GM21423 (cell line): ENCODE measurements at regions not wholly inside any gene's neighbourhood (a gene's known extent, or its start where the extent isn't known, plus 50 kb on each side); places are given as distances from the start of the nearest gene placed in this dataset.
"Not testable (repeated sequence)": the region's sequence is repeated elsewhere in the genome, so short reads cannot be mapped to it uniquely, and the experiment has no call there.

ENCODE experiments used
- ATAC-seq: cut with Tn5 transposase; IDR thresholded peaks from one replicate; pipeline ENCODE4 v1.9.1; 2021; ENCODE audit warnings: mild to moderate bottlenecking, moderate library complexity; ENCODE audit not compliant: unreplicated experiment

GRCh38 chr2:81093031-81093430, 788.5 kb upstream of the LRRTM1 start:
- no peak for ATAC-seq

DNA sequence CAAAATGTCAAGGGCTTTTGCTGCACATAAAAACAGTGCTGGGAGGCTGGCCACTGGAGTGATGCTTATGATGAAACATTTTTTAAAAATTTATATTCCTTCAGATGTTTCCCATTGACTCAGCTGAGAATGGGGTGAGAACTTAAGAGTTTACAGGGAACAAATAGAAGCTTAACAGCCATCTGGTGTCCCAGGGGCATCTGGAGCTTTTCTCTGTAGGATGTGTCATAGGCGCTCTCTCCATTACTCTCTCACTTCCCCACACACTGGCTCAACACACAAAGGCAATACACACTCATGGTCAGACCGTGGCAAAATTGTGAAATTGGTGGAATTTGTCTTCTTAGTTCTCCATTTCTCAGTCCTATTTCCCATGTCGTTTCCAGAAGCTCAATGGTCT, 783.1 kb upstream of the LRRTM1 start:
- ATAC-seq = no peak

DNA sequence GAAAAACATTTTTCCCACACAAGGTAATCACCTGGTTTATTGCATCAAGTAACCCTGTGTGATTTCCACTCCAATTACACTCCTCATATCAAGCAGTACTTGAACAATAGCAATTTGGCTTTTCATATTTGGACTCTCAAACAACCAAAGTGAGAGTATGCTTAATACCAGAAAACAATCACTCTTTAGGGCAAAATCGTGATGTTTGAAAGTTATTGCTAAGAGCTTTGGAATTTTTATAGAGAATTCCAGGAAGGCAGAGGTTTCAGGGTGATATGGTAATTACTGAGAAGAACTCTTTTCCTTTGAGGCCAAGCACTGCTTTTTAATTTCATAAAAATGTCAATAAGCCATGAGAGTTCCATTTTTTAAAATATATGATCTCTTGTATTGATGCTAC, 779.5 kb upstream of the LRRTM1 start:
- no peak for ATAC-seq

DNA sequence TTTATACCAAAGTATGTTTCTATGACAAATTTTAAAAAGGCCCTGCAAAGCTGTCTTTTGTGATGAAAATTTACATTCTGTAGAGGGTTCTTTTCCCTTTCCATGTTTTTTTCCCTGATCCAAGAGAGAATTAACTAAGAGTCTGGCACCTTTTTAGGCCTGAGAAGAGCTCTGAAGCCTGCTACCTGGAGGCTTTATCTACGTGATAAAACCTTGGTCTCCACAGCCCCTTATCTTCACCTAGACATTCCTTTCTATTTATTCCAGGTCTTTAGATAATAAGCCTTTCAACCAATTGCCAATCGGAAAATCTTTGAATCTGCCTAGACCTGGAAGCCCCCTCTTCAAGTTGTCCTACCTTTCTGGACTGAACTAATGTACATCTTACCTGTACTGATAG, 774.1 kb upstream of the LRRTM1 start:
- ATAC-seq = no peak

GRCh38 chr2:81078102-81078501, 773.5 kb upstream of the LRRTM1 start:
- no peak for ATAC-seq

DNA sequence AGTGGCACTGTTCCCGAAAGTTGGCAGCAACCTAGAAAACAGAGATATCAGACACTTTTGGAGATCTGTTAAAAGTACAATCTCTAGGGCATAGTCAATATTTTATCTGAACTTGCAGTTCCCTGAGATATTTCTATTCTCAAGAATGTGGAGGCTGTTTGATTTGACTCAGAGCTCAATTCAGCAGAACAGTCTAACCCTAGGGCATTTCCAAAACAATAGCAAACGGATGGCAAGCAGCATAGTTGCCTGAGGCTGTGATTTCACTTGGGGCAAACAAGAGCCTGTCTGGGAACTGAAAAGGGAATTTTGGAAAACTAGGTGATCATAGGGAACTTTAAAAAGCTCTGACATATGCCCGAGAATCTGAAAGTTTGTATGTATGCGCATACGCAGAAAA, 772.8 kb upstream of the LRRTM1 start:
- no peak for ATAC-seq

DNA sequence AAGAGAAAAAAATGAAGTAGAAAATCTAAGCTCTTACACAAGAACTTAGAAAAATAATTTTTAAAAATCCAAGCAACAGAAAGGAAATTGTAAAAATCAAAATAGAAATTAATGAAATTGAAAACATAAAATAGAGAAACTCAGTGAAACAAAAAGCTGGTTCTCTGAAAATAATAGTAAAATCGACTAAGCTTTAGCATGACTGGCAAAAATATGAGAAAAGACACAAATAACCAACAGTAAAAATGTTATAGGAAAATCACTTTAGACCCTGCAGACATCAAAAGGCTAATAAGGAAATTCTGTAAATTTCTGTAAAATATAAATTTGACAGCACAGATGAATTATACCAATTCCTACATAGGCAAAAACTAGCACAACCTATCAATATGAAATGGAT, 768.9 kb upstream of the LRRTM1 start:
- no peak for ATAC-seq

GRCh38 chr2:81068144-81068543, 763.6 kb upstream of the LRRTM1 start:
- ATAC-seq = no peak

GRCh38 chr2:81061016-81061415, 756.5 kb upstream of the LRRTM1 start:
- no peak for ATAC-seq

GRCh38 chr2:81050580-81051095, 746.1 kb upstream of the LRRTM1 start:
- ATAC-seq = no peak

- no peak for ATAC-seq
Observed at GRCh38 chr2:81043681-81044080, 739.1 kb upstream of the LRRTM1 start.

GRCh38 chr2:81007104-81007503, 702.6 kb upstream of the LRRTM1 start:
- no peak for ATAC-seq

- ATAC-seq = no peak
Observed at GRCh38 chr2:81002906-81003305, 698.4 kb upstream of the LRRTM1 start.

DNA sequence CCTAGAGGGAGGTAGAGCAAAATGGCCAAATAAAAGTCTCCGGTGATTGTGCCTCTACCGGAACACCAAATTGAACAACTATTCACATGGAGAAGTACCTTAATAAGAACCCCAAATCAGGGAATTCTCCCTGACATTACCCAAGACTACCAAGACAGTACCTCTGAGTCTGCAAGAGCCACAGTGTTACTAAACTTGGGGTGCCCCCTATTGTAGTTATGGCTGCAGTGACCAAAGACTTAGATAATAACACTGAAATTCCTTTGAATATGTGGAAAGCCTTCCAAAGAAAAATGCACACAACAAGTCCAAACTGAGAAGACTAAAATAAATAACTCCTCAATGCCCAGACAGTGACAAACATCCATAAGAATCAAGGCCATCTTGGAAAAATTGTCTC, 682.9 kb upstream of the LRRTM1 start:
- no peak for ATAC-seq

DNA sequence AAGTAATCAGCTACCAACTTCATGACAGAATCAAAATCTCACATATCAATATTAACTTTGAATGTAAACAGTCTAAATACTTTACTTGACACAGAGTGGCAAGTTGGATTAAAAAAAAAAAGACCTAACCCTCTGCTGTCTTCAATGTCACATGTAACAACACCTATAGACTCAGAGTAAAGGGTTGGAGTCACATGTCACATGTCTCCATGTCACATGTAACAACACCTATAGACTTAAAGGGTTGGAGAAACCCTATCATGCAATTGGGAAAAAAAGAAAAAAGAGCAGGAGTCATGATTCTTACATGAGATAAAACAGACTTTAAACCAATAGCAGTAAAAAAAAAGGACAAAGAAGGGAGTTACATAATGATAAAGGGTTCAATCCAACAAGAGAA, 665.3 kb upstream of the LRRTM1 start:
- ATAC-seq = no peak

DNA sequence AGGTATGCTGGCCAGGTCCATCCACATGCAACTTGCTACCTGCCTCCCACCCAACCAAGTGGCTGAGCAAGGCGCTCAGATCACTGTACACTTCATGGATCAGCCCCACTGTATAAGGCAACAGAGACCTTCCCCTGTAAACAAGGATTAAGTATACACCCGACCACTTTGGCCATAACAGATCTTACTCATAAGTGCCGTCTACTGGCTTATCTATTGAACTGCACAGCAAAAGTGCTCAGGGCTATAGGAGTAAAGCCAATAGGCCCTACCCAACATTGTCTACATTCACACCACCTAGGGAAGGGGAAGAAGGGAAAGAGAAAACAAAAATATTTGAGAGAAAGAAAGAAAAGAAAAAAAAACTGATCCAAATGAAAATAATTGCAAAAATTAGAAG, 663.9 kb upstream of the LRRTM1 start:
- ATAC-seq = no peak

DNA sequence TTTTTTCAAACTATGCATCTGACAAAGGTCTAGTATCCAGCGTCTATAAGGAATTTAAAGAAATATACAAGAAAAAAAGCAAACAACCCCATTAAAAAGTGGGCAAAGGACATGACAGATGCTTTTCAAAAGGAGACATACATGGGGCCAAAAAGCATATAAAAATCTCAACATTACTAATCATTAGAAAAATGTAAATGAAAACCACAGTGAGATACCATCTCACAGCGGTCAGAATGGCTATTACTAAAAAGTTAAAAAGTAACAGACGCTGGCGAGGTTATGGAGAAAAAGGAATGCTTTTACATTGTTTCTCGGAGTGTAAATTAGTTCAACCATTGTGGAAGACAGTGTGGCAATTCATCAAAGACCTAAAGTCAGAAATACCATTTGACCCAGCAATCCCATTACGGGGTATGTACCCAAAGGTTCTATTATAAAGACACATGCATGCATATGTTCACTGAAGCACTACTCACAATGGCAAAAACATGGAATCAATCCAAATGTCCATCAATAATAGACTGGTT, 643.1 kb upstream of the LRRTM1 start:
- no peak for ATAC-seq

DNA sequence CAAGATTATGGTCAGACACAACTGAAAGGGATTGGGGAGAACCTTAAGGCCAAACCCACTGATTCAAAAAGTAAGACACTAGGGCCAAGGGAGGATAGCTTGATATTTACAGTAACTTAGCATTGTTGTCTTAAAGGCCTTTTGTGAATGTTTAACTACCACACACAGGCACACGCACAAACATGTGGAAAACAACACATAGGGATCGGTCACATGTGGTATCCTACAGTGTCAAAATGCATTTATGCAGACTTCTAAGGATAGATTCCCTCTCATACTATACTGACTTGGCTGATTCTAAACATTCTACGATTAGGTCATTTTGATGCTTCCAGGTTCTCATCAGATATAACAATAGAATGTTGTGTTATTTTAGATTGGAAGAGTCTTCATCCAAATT, 638.9 kb upstream of the LRRTM1 start:
- no peak for ATAC-seq

GRCh38 chr2:80942766-80943165, 638.2 kb upstream of the LRRTM1 start:
- no peak for ATAC-seq

DNA sequence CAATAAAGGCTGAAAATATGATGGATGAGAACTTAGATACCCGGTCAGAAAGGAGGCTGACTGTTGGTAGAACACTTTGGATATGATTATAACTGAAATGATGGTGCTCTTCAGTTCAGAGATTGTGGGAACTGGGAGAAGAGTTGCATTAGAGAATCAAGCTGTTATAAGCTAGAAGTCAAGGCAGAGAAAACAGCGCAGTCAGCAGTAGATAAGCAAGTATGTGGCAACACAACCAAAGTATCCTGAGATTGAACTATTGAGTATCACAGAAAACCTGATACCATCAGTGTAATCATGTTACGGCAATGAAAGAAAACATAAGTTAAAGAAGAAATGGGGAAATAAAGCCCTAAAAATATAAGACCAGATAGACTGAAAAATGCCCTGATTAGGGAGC, 633.9 kb upstream of the LRRTM1 start:
- ATAC-seq = no peak

DNA sequence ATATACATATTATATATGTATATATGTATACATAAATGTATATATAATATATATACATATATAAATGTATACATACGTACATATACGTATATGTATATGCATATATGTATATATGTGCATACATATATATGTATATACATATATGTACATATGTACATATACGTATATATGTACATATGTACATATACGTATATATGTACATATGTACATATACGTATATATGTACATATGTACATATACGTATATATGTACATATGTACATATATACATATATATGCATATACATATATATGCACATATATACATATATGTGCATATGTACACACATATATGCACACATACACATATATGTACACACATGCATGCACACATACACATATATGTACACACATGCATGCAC, 627.3 kb upstream of the LRRTM1 start:
- ATAC-seq = not testable (repeated sequence)

GRCh38 chr2:80930777-80931176, 626.2 kb upstream of the LRRTM1 start:
- no peak for ATAC-seq

GRCh38 chr2:80926168-80926567, 621.6 kb upstream of the LRRTM1 start:
- ATAC-seq = no peak

GRCh38 chr2:80896576-80896975, 592.0 kb upstream of the LRRTM1 start:
- ATAC-seq = no peak
